ENCODE measurements at regions not wholly inside any gene's neighbourhood (a gene's known extent, or its start where the extent isn't known, plus 50 kb on each side); places are given as distances from the start of the nearest gene placed in this dataset.

DNA sequence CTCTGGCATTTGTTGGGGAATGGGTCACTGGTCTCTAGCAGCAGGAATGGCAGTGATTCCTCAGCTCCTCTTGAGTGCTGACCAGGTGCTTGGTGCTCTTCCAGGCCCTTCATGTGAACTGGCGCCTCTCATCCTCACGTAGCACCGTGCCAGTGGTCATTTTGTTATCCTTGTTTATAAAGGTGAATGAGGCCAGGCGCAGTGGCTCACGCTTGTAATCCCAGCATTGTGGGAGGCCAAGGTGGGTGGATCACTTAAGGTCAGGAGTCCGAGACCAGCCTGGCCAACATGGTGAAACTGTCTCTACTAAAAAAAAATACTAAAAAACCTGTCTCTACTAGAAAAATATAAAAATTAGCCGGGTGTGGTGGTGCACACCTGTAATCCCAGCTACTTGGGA is 301.3 kb downstream of the QKI start:
- Histone ChIP-seq H3K27me3 (ENCODE audit: control insufficient read depth in 2 of 2, insufficient read depth in 2 of 2, low read length in 2 of 2) (peaks cover 14 to 34% of the 10 kb centered on the region in 2 experiments; a peak in 4 of 5 replicates), H3K9ac (ENCODE audit: insufficient read depth in 1 of 2, low read depth in 2 of 2, low read length in 2 of 2) (no peak overlapping the region), H2AFZ (ENCODE audit: low read depth, low read length) (no peak overlapping the region), H3K4me1 (replicated peaks in 1 of 2; ENCODE audit: control insufficient read depth in 2 of 2, insufficient read depth in 2 of 2, low read length in 2 of 2) (peaks cover 5 to 8% of the 10 kb centered on the region in 2 experiments; a peak in 4 of 5 replicates), H4K20me1 (replicated peaks; ENCODE audit: control insufficient read depth, insufficient read depth, low read length) (no peaks in the 10 kb centered on the region), H3K9me3 (replicated peaks; ENCODE audit: control insufficient read depth, insufficient read depth, low read depth, low read length) (no peaks in the 10 kb centered on the region), H3K79me2 (ENCODE audit: control insufficient read depth, insufficient read depth, low read length) (no peaks in the 10 kb centered on the region), H3K4me2 (ENCODE audit: insufficient read depth, low read length) (no peak overlapping the region), H3K9me1 (ENCODE audit: control insufficient read depth, insufficient read depth, low read length) (no peaks in the 10 kb centered on the region), H3K4me3 (no peak overlapping the region), H3K27ac (ENCODE audit: extremely low read depth, low read depth, low read length) (no peak overlapping the region), H3K36me3 (ENCODE audit: control insufficient read depth, insufficient read depth, low read length) (no peaks in the 10 kb centered on the region)
- FAIRE-seq (no peak), ATAC-seq (no peak), DNase-seq (ENCODE audit: extremely low read depth in 1 of 4, low spot score in 3 of 4) (no peak)
- in situ Hi-C loops (cut with MboI) (no loop called here), intact Hi-C loops (cut with micrococcal nuclease) (no loop called here)
- WGBS (ENCODE audit: insufficient coverage, low coverage, missing lambda C conversion rate): 16% methylated on average over 7 of the region's 7 CpGs
- BruUV-seq (replicated peaks): no TSS peak
- POLR2A ChIA-PET: interaction anchor here (0.7 kb wide), 1 partner anchor 228 kb away, joined by 3 read pairs; no protein-coding TSS in a partner anchor
- CTCF ChIA-PET (ENCODE audit: low intra/inter-chr PET ratio): no interaction called here
- TF ChIP-seq HDAC8 (tag; IDR thresholded peaks at IDR 0.05) (no peak), ZNF766 (CRISPR knock-in tag; conservative IDR thresholded peaks at IDR 0.05) (no peak), TAL1 (IDR thresholded peaks at IDR 0.05) (no peak), RBM17 (IDR thresholded peaks at IDR 0.05; ENCODE audit: borderline replicate concordance, low read depth, low read length) (no peak), ZNF589 (CRISPR knock-in tag; IDR thresholded peaks at IDR 0.05; ENCODE audit: low read depth) (no peak), ZNF408 (CRISPR knock-in tag; IDR thresholded peaks at IDR 0.05; ENCODE audit: low read depth) (no peak), ZNF764 (CRISPR knock-in tag; IDR thresholded peaks at IDR 0.05; ENCODE audit: low read depth) (no peak), TCF7 (IDR thresholded peaks at IDR 0.05; ENCODE audit: borderline replicate concordance) (no peak), MTA3 (IDR thresholded peaks at IDR 0.05; ENCODE audit: borderline replicate concordance) (no peak), ZBTB17 (CRISPR knock-in tag; IDR thresholded peaks at IDR 0.05) (no peak), SRSF9 (IDR thresholded peaks at IDR 0.05; ENCODE audit: borderline replicate concordance, low read depth, low read length) (no peak)
- TF ChIP-seq, protein P1, sequence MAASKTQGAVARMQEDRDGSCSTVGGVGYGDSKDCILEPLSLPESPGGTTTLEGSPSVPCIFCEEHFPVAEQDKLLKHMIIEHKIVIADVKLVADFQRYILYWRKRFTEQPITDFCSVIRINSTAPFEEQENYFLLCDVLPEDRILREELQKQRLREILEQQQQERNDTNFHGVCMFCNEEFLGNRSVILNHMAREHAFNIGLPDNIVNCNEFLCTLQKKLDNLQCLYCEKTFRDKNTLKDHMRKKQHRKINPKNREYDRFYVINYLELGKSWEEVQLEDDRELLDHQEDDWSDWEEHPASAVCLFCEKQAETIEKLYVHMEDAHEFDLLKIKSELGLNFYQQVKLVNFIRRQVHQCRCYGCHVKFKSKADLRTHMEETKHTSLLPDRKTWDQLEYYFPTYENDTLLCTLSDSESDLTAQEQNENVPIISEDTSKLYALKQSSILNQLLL (CRISPR knock-in tag; IDR thresholded peaks at IDR 0.05; ENCODE audit: borderline replicate concordance): no peak
- TF ChIP-seq, protein P2, sequence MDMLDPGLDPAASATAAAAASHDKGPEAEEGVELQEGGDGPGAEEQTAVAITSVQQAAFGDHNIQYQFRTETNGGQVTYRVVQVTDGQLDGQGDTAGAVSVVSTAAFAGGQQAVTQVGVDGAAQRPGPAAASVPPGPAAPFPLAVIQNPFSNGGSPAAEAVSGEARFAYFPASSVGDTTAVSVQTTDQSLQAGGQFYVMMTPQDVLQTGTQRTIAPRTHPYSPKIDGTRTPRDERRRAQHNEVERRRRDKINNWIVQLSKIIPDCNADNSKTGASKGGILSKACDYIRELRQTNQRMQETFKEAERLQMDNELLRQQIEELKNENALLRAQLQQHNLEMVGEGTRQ (CRISPR knock-in tag; IDR thresholded peaks at IDR 0.05): no peak
- TF ChIP-seq, protein P3, sequence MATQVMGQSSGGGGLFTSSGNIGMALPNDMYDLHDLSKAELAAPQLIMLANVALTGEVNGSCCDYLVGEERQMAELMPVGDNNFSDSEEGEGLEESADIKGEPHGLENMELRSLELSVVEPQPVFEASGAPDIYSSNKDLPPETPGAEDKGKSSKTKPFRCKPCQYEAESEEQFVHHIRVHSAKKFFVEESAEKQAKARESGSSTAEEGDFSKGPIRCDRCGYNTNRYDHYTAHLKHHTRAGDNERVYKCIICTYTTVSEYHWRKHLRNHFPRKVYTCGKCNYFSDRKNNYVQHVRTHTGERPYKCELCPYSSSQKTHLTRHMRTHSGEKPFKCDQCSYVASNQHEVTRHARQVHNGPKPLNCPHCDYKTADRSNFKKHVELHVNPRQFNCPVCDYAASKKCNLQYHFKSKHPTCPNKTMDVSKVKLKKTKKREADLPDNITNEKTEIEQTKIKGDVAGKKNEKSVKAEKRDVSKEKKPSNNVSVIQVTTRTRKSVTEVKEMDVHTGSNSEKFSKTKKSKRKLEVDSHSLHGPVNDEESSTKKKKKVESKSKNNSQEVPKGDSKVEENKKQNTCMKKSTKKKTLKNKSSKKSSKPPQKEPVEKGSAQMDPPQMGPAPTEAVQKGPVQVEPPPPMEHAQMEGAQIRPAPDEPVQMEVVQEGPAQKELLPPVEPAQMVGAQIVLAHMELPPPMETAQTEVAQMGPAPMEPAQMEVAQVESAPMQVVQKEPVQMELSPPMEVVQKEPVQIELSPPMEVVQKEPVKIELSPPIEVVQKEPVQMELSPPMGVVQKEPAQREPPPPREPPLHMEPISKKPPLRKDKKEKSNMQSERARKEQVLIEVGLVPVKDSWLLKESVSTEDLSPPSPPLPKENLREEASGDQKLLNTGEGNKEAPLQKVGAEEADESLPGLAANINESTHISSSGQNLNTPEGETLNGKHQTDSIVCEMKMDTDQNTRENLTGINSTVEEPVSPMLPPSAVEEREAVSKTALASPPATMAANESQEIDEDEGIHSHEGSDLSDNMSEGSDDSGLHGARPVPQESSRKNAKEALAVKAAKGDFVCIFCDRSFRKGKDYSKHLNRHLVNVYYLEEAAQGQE (IDR thresholded peaks at IDR 0.05; ENCODE audit: borderline replicate concordance): no peak
- TF ChIP-seq, protein P3 (CRISPR knock-in tag; IDR thresholded peaks at IDR 0.05; ENCODE audit: low read depth): no peak

Measured in K562 (cell line).